B cell (primary cell): ENCODE measurements at regions not wholly inside any gene's neighbourhood (a gene's known extent, or its start where the extent isn't known, plus 50 kb on each side); places are given as distances from the start of the nearest gene placed in this dataset.

Experiments
- ATAC-seq: fragments of 200-7000 bp; cut with Tn5 transposase; one replicate; pipeline ENCODE4 v1.10.0; 2021; ENCODE audit warnings: low read depth, mild to moderate bottlenecking, moderate number of reproducible peaks, moderate library complexity
- CTCF ChIA-PET: fragments of 350-600 bp; sonication (Branson Sonifier 250); formaldehyde crosslinking; loops from one replicate; lab custom pipeline; 2021; ENCODE audit warnings: antibody characterized with exemption, inconsistent platforms; lab: Charles Lee
- POLR2A ChIA-PET: fragments of 350-600 bp; sonication (Branson Sonifier 250); formaldehyde crosslinking; loops from one replicate; lab custom pipeline; 2021; ENCODE audit warnings: antibody characterized with exemption; lab: Charles Lee
- DNase-seq: peaks from one replicate; pipeline ENCODE4 v3.0.0; 2013
- H2AFZ ChIP-seq: 2 replicates; pipeline ENCODE4 v1.6.1; 2012; ENCODE audit warnings: mild to moderate bottlenecking, low read depth, low read length; ENCODE audit not compliant: insufficient read depth, poor library complexity, severe bottlenecking
- H3K27ac ChIP-seq, 2 donors: 1 replicate in 1 of 2; 2 replicates in 1 of 2; pipeline ENCODE4 v1.5.1; 2012 to 2013; ENCODE audit warnings: low read length in 2 of 2, mild to moderate bottlenecking in 2 of 2, moderate library complexity in 1 of 2
- H3K27me3 ChIP-seq, 4 experiments: fragments of 200-600 bp in 1 of 4; sonication (generic) in 1 of 4; replicated peaks in 1 of 4; 1 replicate in 2 of 4; 2 replicates in 2 of 4; pipeline versions ENCODE4 v1.6.1 to v1.7.0; 2013 to 2016; ENCODE audit warnings: low read length in 3 of 4, mild to moderate bottlenecking in 2 of 4, mixed read lengths in 1 of 4, moderate library complexity in 1 of 4; ENCODE audit not compliant: insufficient read depth in 4 of 4, control insufficient read depth in 3 of 4; ENCODE audit errors: control extremely low read depth in 1 of 4
- H3K36me3 ChIP-seq, 2 experiments: replicated peaks in 1 of 2; 1 replicate in 1 of 2; 2 replicates in 1 of 2; pipeline versions ENCODE4 v1.6.1 to v1.7.1; 2013; ENCODE audit warnings: low read length in 1 of 2; ENCODE audit not compliant: insufficient read depth in 2 of 2, control insufficient read depth in 1 of 2; ENCODE audit errors: control extremely low read depth in 1 of 2, extremely low read depth in 1 of 2
- H3K4me1 ChIP-seq, 2 donors: fragments of 200-600 bp in 1 of 2; sonication (generic) in 1 of 2; 1 replicate in 1 of 2; 2 replicates in 1 of 2; pipeline versions ENCODE4 v1.5.1 to v1.6.1; 2013 to 2017; ENCODE audit warnings: low read length in 2 of 2; ENCODE audit not compliant: control insufficient read depth in 2 of 2, insufficient read depth in 2 of 2
- H3K4me2 ChIP-seq: replicated peaks from 2 replicates; pipeline ENCODE3; 2012; ENCODE audit warnings: mild to moderate bottlenecking, low read depth, low read length; ENCODE audit not compliant: poor library complexity, severe bottlenecking
- H3K4me3 ChIP-seq, 5 experiments: fragments of 200-600 bp in 1 of 5; sonication (generic) in 1 of 5; 1 replicate in 3 of 5; 2 replicates in 2 of 5; pipeline versions ENCODE4 v1.5.1 to v1.7.0; 2011 to 2016; ENCODE audit warnings: low read length in 4 of 5, mild to moderate bottlenecking in 4 of 5, low read depth in 2 of 5, control low read depth in 1 of 5, moderate library complexity in 1 of 5; ENCODE audit not compliant: insufficient read depth in 1 of 5; ENCODE audit errors: control extremely low read depth in 1 of 5, extremely low read depth in 1 of 5
- H3K79me2 ChIP-seq: fragments of 200-600 bp; sonication (generic); one replicate; pipeline ENCODE4 v1.6.0; 2016; ENCODE audit warnings: low read length; ENCODE audit not compliant: control insufficient read depth, insufficient read depth
- H3K9ac ChIP-seq: fragments of 200-600 bp; sonication (generic); 2 replicates; pipeline ENCODE4 v1.6.1; 2017; ENCODE audit warnings: mild to moderate bottlenecking, low read length, moderate library complexity
- H3K9me3 ChIP-seq, 3 donors: one replicate each; pipeline versions ENCODE4 v1.6.1 to v1.7.1; 2013; ENCODE audit warnings: low read length in 2 of 3; ENCODE audit not compliant: control insufficient read depth in 2 of 3, insufficient read depth in 1 of 3; ENCODE audit errors: control extremely low read depth in 1 of 3
- H4K20me1 ChIP-seq: 2 replicates; pipeline ENCODE4 v1.6.0; 2012; ENCODE audit warnings: mild to moderate bottlenecking, low read length; ENCODE audit not compliant: insufficient read depth, control insufficient read depth, poor library complexity, severe bottlenecking
- H3K27ac Mint-ChIP-seq: one replicate; pipeline ENCODE4 v1.8.0; 2021; ENCODE audit warnings: mixed read lengths
- H3K27me3 Mint-ChIP-seq: one replicate; pipeline ENCODE4 v1.8.0; 2021; ENCODE audit warnings: mixed read lengths
- H3K4me1 Mint-ChIP-seq: one replicate; pipeline ENCODE4 v1.8.0; 2021; ENCODE audit warnings: mixed read lengths
- H3K4me3 Mint-ChIP-seq: one replicate; pipeline ENCODE4 v1.8.0; 2021; ENCODE audit warnings: mixed read lengths
- H3K9me3 Mint-ChIP-seq: one replicate; pipeline ENCODE4 v1.8.0; 2022; ENCODE audit warnings: mixed read lengths; ENCODE audit not compliant: insufficient read depth
- EZH2 ChIP-seq: IDR thresholded peaks from 2 replicates; pipeline ENCODE4 v1.6.1; 2012; ENCODE audit warnings: borderline replicate concordance, low read depth, mild to moderate bottlenecking, moderate library complexity, low read length; ENCODE audit not compliant: insufficient read depth, poor library complexity, severe bottlenecking
- WGBS: methylation state at CpG from one replicate; pipeline ENCODE4 v1.1.5; 2013; ENCODE audit warnings: missing lambda C conversion rate; ENCODE audit not compliant: insufficient coverage; 5-methylcytosine and 5-hydroxymethylcytosine counted together
- intact Hi-C: fragments of 100-400 bp; cut with micrococcal nuclease; formaldehyde crosslinking; loops from one replicate; pipeline ENCODE4 v1.10.0; 2022
- TF ChIP-seq, protein P1 (sequence below): fragments of 200-600 bp; IDR thresholded peaks from one replicate; pipeline ENCODE4 v1.8.0; 2022; ENCODE audit warnings: antibody characterized with exemption, mild to moderate bottlenecking

DNA sequence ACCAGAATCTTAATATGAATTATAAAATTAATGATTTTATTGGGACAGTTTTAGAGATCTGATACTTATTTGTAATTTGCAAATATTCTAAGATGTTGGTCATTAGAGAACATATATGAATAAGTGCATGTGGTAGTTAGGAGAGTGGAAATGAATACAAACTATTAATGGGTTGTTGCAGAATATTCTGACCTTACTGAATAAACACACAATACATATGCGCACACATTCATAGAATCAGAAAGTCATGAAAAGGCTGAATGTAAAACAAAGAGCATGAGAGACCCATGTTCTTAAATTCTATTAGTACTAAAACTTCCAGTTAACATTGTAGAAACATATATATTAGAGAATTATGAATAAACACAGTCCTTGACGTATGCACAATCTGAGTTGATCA lies 301.7 kb upstream of the TRAM1L1 start:
- H3K4me1 Mint-ChIP-seq, result no peaks in the 10 kb centered on the region
- intact Hi-C loops, result no loop called here
- ChIA-PET POLR2A (no interaction called here), CTCF (no interaction called here)
- H3K27ac Mint-ChIP-seq, result no peak overlapping the region
- no peak overlapping the region for H3K4me2 ChIP-seq
- no peaks in the 10 kb centered on the region for H3K9me3 ChIP-seq
- no peaks in the 10 kb centered on the region for H3K79me2 ChIP-seq
- H3K4me1 ChIP-seq, result no peaks in the 10 kb centered on the region
- no peak overlapping the region for H2AFZ ChIP-seq
- H3K27me3 ChIP-seq, result no peaks in the 10 kb centered on the region
- no peak overlapping the region for H3K4me3 Mint-ChIP-seq
- H3K9me3 Mint-ChIP-seq, result no peaks in the 10 kb centered on the region
- H3K4me3 ChIP-seq, result no peak overlapping the region
- DNase-seq (no peak), ATAC-seq (no peak)
- TF ChIP-seq EZH2, result no peak
- TF ChIP-seq, protein P1, sequence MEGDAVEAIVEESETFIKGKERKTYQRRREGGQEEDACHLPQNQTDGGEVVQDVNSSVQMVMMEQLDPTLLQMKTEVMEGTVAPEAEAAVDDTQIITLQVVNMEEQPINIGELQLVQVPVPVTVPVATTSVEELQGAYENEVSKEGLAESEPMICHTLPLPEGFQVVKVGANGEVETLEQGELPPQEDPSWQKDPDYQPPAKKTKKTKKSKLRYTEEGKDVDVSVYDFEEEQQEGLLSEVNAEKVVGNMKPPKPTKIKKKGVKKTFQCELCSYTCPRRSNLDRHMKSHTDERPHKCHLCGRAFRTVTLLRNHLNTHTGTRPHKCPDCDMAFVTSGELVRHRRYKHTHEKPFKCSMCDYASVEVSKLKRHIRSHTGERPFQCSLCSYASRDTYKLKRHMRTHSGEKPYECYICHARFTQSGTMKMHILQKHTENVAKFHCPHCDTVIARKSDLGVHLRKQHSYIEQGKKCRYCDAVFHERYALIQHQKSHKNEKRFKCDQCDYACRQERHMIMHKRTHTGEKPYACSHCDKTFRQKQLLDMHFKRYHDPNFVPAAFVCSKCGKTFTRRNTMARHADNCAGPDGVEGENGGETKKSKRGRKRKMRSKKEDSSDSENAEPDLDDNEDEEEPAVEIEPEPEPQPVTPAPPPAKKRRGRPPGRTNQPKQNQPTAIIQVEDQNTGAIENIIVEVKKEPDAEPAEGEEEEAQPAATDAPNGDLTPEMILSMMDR, result no peak
- H3K27ac ChIP-seq, result no peak overlapping the region
- WGBS, result no CpG with 5 or more reads among the region's 2 CpGs
- no peaks in the 10 kb centered on the region for H3K36me3 ChIP-seq
- H3K9ac ChIP-seq, result no peak overlapping the region
- no peaks in the 10 kb centered on the region for H3K27me3 Mint-ChIP-seq
- H4K20me1 ChIP-seq, result no peaks in the 10 kb centered on the region

DNA sequence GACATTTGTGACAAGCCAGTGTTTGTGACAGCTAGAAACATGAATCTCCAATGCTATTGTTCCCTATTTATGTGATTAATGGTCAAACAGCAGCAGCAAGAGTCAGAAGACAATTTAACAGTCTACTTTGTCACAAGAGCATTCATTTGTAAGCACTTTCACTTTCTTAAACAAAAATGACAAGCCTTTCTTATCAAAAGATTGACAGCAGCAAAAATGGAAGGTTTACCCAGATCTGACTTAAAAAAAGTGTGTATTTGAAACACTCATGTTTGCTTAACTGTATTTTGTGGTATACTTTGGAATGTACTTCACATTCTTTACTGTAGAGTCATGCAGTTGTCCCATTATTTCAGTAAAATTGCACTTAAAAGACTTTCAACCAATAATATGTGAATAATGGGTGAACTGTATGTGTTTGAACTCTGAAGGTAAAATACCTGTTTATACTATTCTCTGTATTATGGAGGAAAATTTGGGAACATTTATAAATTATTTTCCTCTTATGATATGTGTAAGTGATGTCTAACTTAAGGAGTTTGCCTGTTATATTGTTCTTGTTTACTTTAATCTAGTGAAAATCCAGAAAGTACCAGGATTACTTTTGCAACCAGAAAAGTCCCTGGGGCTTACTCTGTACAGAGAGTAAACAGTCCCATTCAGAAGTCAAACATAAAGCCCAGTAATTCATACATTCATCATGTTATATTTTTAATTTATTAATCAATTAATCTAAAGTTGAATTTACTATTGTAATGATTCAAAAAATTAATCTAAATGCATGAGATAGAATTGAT lies 314.9 kb upstream of the TRAM1L1 start:
- Histone ChIP-seq H3K4me2 (no peak overlapping the region), H3K27me3 (no peaks in the 10 kb centered on the region), H2AFZ (no peak overlapping the region), H3K4me3 (no peak overlapping the region), H3K36me3 (no peaks in the 10 kb centered on the region), H3K9me3 (peaks cover 0 to 4% (median 0%) of the 10 kb centered on the region in 3 donors), H3K79me2 (no peaks in the 10 kb centered on the region), H3K27ac (no peak overlapping the region), H3K9ac (no peak overlapping the region), H4K20me1 (no peaks in the 10 kb centered on the region), H3K4me1 (no peaks in the 10 kb centered on the region)
- Mint-ChIP-seq H3K27me3 (no peaks in the 10 kb centered on the region), H3K4me1 (no peaks in the 10 kb centered on the region), H3K4me3 (no peak overlapping the region), H3K9me3 (peaks cover 4% of the 10 kb centered on the region), H3K27ac (no peak overlapping the region)
- ATAC-seq (no peak), DNase-seq (no peak)
- TF ChIP-seq, protein P1, result no peak
- TF ChIP-seq EZH2, result no peak
- intact Hi-C loops, result no loop called here
- CTCF ChIA-PET, result no interaction called here
- POLR2A ChIA-PET, result no interaction called here
